ENCODE measurements at regions not wholly inside any gene's neighbourhood (a gene's known extent, or its start where the extent isn't known, plus 50 kb on each side); places are given as distances from the start of the nearest gene placed in this dataset.

DNA sequence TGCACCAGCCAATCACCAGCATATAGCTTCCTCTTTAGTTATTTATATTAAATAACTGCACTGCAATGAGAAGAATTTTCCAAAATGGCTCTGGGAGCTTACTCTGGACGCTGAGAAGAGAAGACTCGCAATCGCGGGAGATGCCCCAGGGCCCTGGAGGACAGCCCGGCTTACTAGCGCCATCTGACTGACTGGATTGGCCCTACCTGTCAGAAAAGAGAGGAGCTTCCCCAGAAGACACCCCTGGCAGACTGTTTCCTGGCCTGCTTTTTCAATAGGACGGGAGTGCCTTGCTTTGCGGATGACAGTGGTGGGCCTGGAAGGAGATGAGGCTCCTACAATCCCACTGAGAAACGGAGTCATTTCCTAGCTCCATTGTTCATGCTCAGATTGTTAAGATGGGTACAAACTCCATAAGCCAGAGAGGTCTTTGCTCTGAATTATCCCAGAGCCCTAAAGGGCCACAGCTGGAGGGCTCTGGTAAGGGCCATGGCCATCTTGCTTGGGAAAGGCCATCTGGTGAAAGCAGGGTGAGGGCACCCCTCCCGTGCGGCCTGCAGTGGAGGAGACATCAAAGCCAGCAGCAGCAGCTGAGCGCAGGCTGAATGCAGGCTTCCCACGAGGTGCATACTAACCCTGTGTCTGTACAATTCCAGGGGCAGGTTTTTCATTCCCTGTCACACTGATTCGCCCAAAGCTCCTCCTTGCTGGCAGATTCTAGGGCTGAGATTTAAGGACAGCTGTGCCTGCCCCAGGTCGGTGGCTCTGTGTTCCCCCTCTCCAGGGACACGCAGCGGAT, 92.1 kb downstream of the GALR1 start:
- TF ChIP-seq CTCF (IDR thresholded peaks at IDR 0.05) (no peak), POLR2A (IDR thresholded peaks at IDR 0.05) (no peak)
